Right atrium auricular region (tissue), 2 donors: ENCODE measurements at regions not wholly inside any gene's neighbourhood (a gene's known extent, or its start where the extent isn't known, plus 50 kb on each side); places are given as distances from the start of the nearest gene placed in this dataset.

Experiments
- DNase-seq: peaks from one replicate; pipeline ENCODE4 v3.0.0-alpha.2; 2019; ENCODE audit warnings: low spot score
- H3K27ac ChIP-seq, 2 donors: fragments of 200-600 bp; sonication (generic); 1 replicate in 1 of 2; 2 replicates in 1 of 2; pipeline ENCODE4 v1.5.1; 2016 to 2019
- H3K27me3 ChIP-seq, 2 donors: fragments of 200-600 bp; sonication (generic); one replicate each; pipeline versions ENCODE4 v1.5.1 to v1.6.0; 2017 to 2019
- H3K36me3 ChIP-seq: fragments of 200-600 bp; sonication (generic); one replicate; pipeline ENCODE4 v1.5.1; 2016
- H3K4me1 ChIP-seq, 2 donors: fragments of 200-600 bp; sonication (generic); one replicate each; pipeline versions ENCODE4 v1.5.1 to v1.6.0; 2017 to 2019
- H3K4me3 ChIP-seq, 2 donors: fragments of 200-600 bp; sonication (generic); 1 replicate in 1 of 2; 2 replicates in 1 of 2; pipeline ENCODE4 v1.5.1; 2017 to 2019; ENCODE audit warnings: mild to moderate bottlenecking in 1 of 2, moderate library complexity in 1 of 2
- H3K9me3 ChIP-seq, 2 donors: fragments of 200-600 bp; sonication (generic); one replicate each; pipeline ENCODE4 v1.5.1; 2019
- CTCF ChIP-seq, 2 donors: fragments of 200-600 bp; sonication (generic); IDR thresholded peaks; one replicate each; pipeline ENCODE4 v1.5.1; 2019; ENCODE audit warnings: antibody characterized with exemption in 2 of 2

GRCh38 chr21:26698416-26698815, 125.3 kb upstream of the CYYR1 start:
- H3K9me3 ChIP-seq, result no peaks in the 10 kb centered on the region
- H3K27me3 ChIP-seq, result no peaks in the 10 kb centered on the region
- H3K27ac ChIP-seq, result no peak overlapping the region
- no peaks in the 10 kb centered on the region for H3K4me1 ChIP-seq
- no peak for TF ChIP-seq CTCF (IDR thresholded peaks at IDR 0.05)
- H3K4me3 ChIP-seq, result no peak overlapping the region
- no peak for DNase-seq
- no peaks in the 10 kb centered on the region for H3K36me3 ChIP-seq

- H3K27ac ChIP-seq, result no peak overlapping the region
- H3K4me3 ChIP-seq, result no peak overlapping the region
- H3K36me3 ChIP-seq, result no peaks in the 10 kb centered on the region
- no peak for DNase-seq
- H3K9me3 ChIP-seq, result peaks cover 7 to 14% of the 10 kb centered on the region in 2 donors
- no peak for TF ChIP-seq CTCF (IDR thresholded peaks at IDR 0.05)
- H3K4me1 ChIP-seq, result no peaks in the 10 kb centered on the region
- H3K27me3 ChIP-seq, result no peaks in the 10 kb centered on the region
These were observed 118.3 kb upstream of the CYYR1 start for GRCh38 chr21:26691416-26691815.

GRCh38 chr21:26686705-26687104, 113.6 kb upstream of the CYYR1 start:
- Histone ChIP-seq H3K27ac (no peak overlapping the region), H3K4me1 (no peaks in the 10 kb centered on the region), H3K27me3 (no peaks in the 10 kb centered on the region), H3K9me3 (peaks cover 7 to 14% of the 10 kb centered on the region in 2 donors), H3K36me3 (no peaks in the 10 kb centered on the region), H3K4me3 (no peak overlapping the region)
- DNase-seq, result no peak
- no peak for TF ChIP-seq CTCF (IDR thresholded peaks at IDR 0.05)

GRCh38 chr21:26686278-26686677, 113.2 kb upstream of the CYYR1 start:
- Histone ChIP-seq H3K9me3 (peaks cover 7 to 14% of the 10 kb centered on the region in 2 donors), H3K27ac (no peak overlapping the region), H3K27me3 (no peaks in the 10 kb centered on the region), H3K4me1 (no peaks in the 10 kb centered on the region), H3K4me3 (no peak overlapping the region), H3K36me3 (no peaks in the 10 kb centered on the region)
- no peak for TF ChIP-seq CTCF (IDR thresholded peaks at IDR 0.05)
- DNase-seq, result no peak

- Histone ChIP-seq H3K9me3 (peaks cover 3 to 6% of the 10 kb centered on the region in 2 donors), H3K27me3 (no peaks in the 10 kb centered on the region), H3K36me3 (no peaks in the 10 kb centered on the region), H3K4me3 (no peak overlapping the region), H3K27ac (no peak overlapping the region), H3K4me1 (no peaks in the 10 kb centered on the region)
- no peak for TF ChIP-seq CTCF (IDR thresholded peaks at IDR 0.05)
- DNase-seq, result no peak
These were observed 111.8 kb upstream of the CYYR1 start for GRCh38 chr21:26684889-26685288.

GRCh38 chr21:26683996-26684395, 110.9 kb upstream of the CYYR1 start:
- no peak for DNase-seq
- H3K36me3 ChIP-seq, result no peaks in the 10 kb centered on the region
- H3K27ac ChIP-seq, result no peak overlapping the region
- no peaks in the 10 kb centered on the region for H3K9me3 ChIP-seq
- no peak overlapping the region for H3K4me3 ChIP-seq
- no peaks in the 10 kb centered on the region for H3K4me1 ChIP-seq
- H3K27me3 ChIP-seq, result no peaks in the 10 kb centered on the region
- TF ChIP-seq CTCF (IDR thresholded peaks at IDR 0.05), result no peak
